ENCODE measurements at regions not wholly inside any gene's neighbourhood (a gene's known extent, or its start where the extent isn't known, plus 50 kb on each side); places are given as distances from the start of the nearest gene placed in this dataset.

DNA sequence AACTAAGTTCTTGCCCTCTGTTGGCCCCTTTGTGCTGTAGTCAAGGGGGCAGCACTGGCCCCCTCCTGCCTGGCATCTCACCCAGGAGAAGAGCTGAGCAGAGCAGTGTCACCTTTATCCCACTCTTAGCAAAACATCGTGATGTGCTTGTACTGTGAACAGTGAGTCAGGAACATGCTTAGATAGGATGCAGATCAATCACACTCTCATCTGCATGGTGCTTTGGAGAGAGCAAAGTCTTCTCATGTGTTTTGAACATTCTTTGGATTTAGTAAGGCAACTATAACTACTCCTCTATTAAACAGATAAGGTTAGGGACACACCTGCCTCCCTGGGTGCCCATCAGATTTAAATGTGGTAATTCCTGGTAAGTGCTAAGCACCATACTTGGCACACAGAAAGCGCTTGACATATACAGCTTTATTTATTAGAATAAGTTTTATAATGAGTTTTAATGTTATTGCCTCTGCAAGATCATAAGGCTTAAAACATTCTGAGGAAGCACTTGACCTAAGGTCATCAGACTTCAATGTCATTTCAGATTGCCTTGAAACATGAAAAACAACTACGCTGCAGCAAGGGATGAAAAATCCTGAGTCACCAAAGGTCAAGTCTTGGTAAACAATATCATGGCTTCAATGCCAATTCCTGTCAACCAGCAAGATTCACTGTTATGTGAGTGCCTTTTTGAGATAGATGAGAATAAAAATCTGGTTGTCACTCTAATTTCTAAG, 82.4 kb upstream of the IRS2 start:
- ChIA-PET POLR2A (no interaction called here), CTCF (no interaction called here)
- Histone ChIP-seq H3K27ac (ENCODE audit: low read length) (no peak overlapping the region), H3K4me1 (ENCODE audit: control insufficient read depth, insufficient read depth, low read length) (peaks cover 4% of the 10 kb centered on the region; the same call in 1 of the 2 replicates), H3K9me3 (ENCODE audit: control insufficient read depth, insufficient read depth, low read depth, low read length) (no peaks in the 10 kb centered on the region), H3K27me3 (ENCODE audit: control insufficient read depth, insufficient read depth, low read length) (peaks cover 2% of the 10 kb centered on the region), H3K36me3 (ENCODE audit: control insufficient read depth, insufficient read depth, low read length) (no peaks in the 10 kb centered on the region), H3K4me3 (ENCODE audit: low read depth in 2 of 2, low read length in 2 of 2) (no peak overlapping the region)
- in situ Hi-C loops (cut with HindIII; ENCODE audit: low pct_unique_long_range_greater_than_20kb, low sequenced_read_pairs): no loop called here
- BruUV-seq (replicated peaks): no TSS peak
- no peak for DNase-seq (ENCODE audit: low read depth, low spot score)
- no peak for ATAC-seq
- intact Hi-C loops (cut with micrococcal nuclease; ENCODE audit: unreplicated experiment): no loop called here
- TF ChIP-seq TCF7L2 (IDR thresholded peaks at IDR 0.05; ENCODE audit: low read depth, low read length): no peak

DNA sequence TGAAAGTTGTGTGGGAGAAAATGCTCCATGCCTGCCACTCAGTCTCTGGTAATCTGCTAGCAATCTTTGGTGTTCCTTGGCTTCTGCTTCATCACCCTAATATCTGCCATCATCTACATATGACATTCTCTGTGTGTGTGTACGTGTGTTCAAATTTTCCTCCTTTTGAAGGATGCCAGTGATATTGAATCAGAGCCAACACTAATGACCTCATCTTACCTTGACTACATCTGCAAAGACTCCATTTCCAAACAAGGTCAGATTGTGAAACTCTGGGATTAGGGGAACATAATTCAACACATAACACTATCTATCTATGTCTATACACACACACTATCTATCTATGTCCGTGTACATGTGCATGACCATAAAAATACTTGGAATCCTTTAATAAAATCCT, 81.4 kb upstream of the IRS2 start:
- ChIA-PET POLR2A (no interaction called here), CTCF (no interaction called here)
- no peak for DNase-seq (ENCODE audit: low read depth, low spot score)
- TF ChIP-seq, protein P1, sequence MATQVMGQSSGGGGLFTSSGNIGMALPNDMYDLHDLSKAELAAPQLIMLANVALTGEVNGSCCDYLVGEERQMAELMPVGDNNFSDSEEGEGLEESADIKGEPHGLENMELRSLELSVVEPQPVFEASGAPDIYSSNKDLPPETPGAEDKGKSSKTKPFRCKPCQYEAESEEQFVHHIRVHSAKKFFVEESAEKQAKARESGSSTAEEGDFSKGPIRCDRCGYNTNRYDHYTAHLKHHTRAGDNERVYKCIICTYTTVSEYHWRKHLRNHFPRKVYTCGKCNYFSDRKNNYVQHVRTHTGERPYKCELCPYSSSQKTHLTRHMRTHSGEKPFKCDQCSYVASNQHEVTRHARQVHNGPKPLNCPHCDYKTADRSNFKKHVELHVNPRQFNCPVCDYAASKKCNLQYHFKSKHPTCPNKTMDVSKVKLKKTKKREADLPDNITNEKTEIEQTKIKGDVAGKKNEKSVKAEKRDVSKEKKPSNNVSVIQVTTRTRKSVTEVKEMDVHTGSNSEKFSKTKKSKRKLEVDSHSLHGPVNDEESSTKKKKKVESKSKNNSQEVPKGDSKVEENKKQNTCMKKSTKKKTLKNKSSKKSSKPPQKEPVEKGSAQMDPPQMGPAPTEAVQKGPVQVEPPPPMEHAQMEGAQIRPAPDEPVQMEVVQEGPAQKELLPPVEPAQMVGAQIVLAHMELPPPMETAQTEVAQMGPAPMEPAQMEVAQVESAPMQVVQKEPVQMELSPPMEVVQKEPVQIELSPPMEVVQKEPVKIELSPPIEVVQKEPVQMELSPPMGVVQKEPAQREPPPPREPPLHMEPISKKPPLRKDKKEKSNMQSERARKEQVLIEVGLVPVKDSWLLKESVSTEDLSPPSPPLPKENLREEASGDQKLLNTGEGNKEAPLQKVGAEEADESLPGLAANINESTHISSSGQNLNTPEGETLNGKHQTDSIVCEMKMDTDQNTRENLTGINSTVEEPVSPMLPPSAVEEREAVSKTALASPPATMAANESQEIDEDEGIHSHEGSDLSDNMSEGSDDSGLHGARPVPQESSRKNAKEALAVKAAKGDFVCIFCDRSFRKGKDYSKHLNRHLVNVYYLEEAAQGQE (IDR thresholded peaks at IDR 0.05; ENCODE audit: insufficient read depth in 1 of 2, low read depth in 2 of 2, low read length in 1 of 2): no peak
- TF ChIP-seq POLR2AphosphoS5 (IDR thresholded peaks at IDR 0.05; ENCODE audit: low read depth, low read length) (no peak), SIN3A (IDR thresholded peaks at IDR 0.05; ENCODE audit: borderline replicate concordance, insufficient read depth, low read depth, low read length) (no peak), TCF7L2 (IDR thresholded peaks at IDR 0.05; ENCODE audit: low read depth, low read length) (no peak)
- TF ChIP-seq, protein P2, sequence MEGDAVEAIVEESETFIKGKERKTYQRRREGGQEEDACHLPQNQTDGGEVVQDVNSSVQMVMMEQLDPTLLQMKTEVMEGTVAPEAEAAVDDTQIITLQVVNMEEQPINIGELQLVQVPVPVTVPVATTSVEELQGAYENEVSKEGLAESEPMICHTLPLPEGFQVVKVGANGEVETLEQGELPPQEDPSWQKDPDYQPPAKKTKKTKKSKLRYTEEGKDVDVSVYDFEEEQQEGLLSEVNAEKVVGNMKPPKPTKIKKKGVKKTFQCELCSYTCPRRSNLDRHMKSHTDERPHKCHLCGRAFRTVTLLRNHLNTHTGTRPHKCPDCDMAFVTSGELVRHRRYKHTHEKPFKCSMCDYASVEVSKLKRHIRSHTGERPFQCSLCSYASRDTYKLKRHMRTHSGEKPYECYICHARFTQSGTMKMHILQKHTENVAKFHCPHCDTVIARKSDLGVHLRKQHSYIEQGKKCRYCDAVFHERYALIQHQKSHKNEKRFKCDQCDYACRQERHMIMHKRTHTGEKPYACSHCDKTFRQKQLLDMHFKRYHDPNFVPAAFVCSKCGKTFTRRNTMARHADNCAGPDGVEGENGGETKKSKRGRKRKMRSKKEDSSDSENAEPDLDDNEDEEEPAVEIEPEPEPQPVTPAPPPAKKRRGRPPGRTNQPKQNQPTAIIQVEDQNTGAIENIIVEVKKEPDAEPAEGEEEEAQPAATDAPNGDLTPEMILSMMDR (IDR thresholded peaks at IDR 0.05): no peak
- Histone ChIP-seq H3K4me3 (ENCODE audit: low read depth in 2 of 2, low read length in 2 of 2) (no peak overlapping the region), H3K9me3 (ENCODE audit: control insufficient read depth, insufficient read depth, low read depth, low read length) (no peaks in the 10 kb centered on the region), H3K4me1 (ENCODE audit: control insufficient read depth, insufficient read depth, low read length) (peaks cover 4% of the 10 kb centered on the region; the same call in 1 of the 2 replicates), H3K36me3 (ENCODE audit: control insufficient read depth, insufficient read depth, low read length) (no peaks in the 10 kb centered on the region), H3K27me3 (ENCODE audit: control insufficient read depth, insufficient read depth, low read length) (peaks cover 2% of the 10 kb centered on the region), H3K27ac (ENCODE audit: low read length) (no peak overlapping the region)
- in situ Hi-C loops (cut with HindIII; ENCODE audit: low pct_unique_long_range_greater_than_20kb, low sequenced_read_pairs): no loop called here
- no peak for ATAC-seq
- intact Hi-C loops (cut with micrococcal nuclease; ENCODE audit: unreplicated experiment): no loop called here
- BruUV-seq (replicated peaks): no TSS peak

DNA sequence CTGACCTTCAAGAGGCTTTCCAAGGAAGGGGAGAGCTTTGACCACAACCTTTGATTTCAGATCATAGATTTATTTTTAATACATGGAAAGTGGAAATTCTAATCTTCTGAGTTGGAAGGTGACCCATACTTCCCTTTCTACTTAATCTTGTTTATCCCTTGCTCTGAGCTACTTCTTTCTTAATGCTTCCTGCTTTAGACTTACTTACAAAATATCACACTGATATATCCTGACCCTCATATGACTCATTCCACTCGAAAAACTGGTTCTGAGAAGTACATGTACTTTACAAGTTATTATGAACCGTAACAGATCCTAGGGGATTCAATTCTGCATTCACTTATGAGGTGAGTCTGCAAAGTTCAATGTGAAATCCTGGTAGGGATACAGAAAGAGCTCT, 76.2 kb upstream of the IRS2 start:
- Histone ChIP-seq H3K27me3 (ENCODE audit: control insufficient read depth, insufficient read depth, low read length) (peaks cover 2% of the 10 kb centered on the region; the same call in 1 of the 2 replicates), H3K27ac (ENCODE audit: low read length) (no peak overlapping the region), H3K4me3 (ENCODE audit: low read depth in 2 of 2, low read length in 2 of 2) (no peak overlapping the region), H3K9me3 (ENCODE audit: control insufficient read depth, insufficient read depth, low read depth, low read length) (no peaks in the 10 kb centered on the region), H3K36me3 (ENCODE audit: control insufficient read depth, insufficient read depth, low read length) (no peaks in the 10 kb centered on the region), H3K4me1 (ENCODE audit: control insufficient read depth, insufficient read depth, low read length) (no peaks in the 10 kb centered on the region)
- in situ Hi-C loops (cut with HindIII; ENCODE audit: low pct_unique_long_range_greater_than_20kb, low sequenced_read_pairs) (no loop called here), intact Hi-C loops (cut with micrococcal nuclease; ENCODE audit: unreplicated experiment) (no loop called here)
- no peak for ATAC-seq
- TF ChIP-seq, protein P2 (IDR thresholded peaks at IDR 0.05): no peak
- TF ChIP-seq SIN3A (IDR thresholded peaks at IDR 0.05; ENCODE audit: borderline replicate concordance, insufficient read depth, low read depth, low read length) (no peak), POLR2AphosphoS5 (IDR thresholded peaks at IDR 0.05; ENCODE audit: low read depth, low read length) (no peak), TCF7L2 (IDR thresholded peaks at IDR 0.05; ENCODE audit: low read depth, low read length) (no peak)
- TF ChIP-seq, protein P1 (IDR thresholded peaks at IDR 0.05; ENCODE audit: insufficient read depth in 1 of 2, low read depth in 2 of 2, low read length in 1 of 2): no peak
- no peak for DNase-seq (ENCODE audit: low read depth, low spot score)
- POLR2A ChIA-PET: no interaction called here
- BruUV-seq (replicated peaks): no TSS peak
- CTCF ChIA-PET: no interaction called here
